Rectal smooth muscle tissue (tissue), 1 donor: ENCODE measurements at regions not wholly inside any gene's neighbourhood (a gene's known extent, or its start where the extent isn't known, plus 50 kb on each side); places are given as distances from the start of the nearest gene placed in this dataset.
"Not testable (repeated sequence)": the region's sequence is repeated elsewhere in the genome, so short reads cannot be mapped to it uniquely, and the experiment has no call there.

Experiments
- H3K27ac ChIP-seq: one replicate; pipeline ENCODE4 v1.7.0; 2013; ENCODE audit warnings: low read depth, low read length, inconsistent platforms
- H3K27me3 ChIP-seq: one replicate; pipeline ENCODE4 v1.7.0; 2013; ENCODE audit warnings: low read length; ENCODE audit not compliant: control insufficient read depth, insufficient read depth
- H3K36me3 ChIP-seq: one replicate; pipeline ENCODE4 v1.7.0; 2013; ENCODE audit warnings: low read length; ENCODE audit not compliant: control insufficient read depth, insufficient read depth
- H3K4me1 ChIP-seq: one replicate; pipeline ENCODE4 v1.7.0; 2013; ENCODE audit warnings: low read length; ENCODE audit not compliant: control insufficient read depth, insufficient read depth
- H3K4me3 ChIP-seq: one replicate; pipeline ENCODE4 v1.7.0; 2013; ENCODE audit warnings: low read length
- H3K9ac ChIP-seq: one replicate; pipeline ENCODE4 v1.7.0; 2013; ENCODE audit warnings: low read length

- Histone ChIP-seq H3K4me1 (no peaks in the 10 kb centered on the region), H3K9ac (no peak overlapping the region), H3K36me3 (no peaks in the 10 kb centered on the region), H3K27ac (no peak overlapping the region), H3K4me3 (no peak overlapping the region), H3K27me3 (no peaks in the 10 kb centered on the region)
Measured at GRCh38 chr16:55999683-56000082, 124.5 kb upstream of the CES5A start.

GRCh38 chr16:55993088-55993487, 117.9 kb upstream of the CES5A start:
- H3K9ac ChIP-seq: no peak overlapping the region
- no peak overlapping the region for H3K4me3 ChIP-seq
- H3K36me3 ChIP-seq: no peaks in the 10 kb centered on the region
- H3K27ac ChIP-seq: no peak overlapping the region
- no peaks in the 10 kb centered on the region for H3K27me3 ChIP-seq
- no peaks in the 10 kb centered on the region for H3K4me1 ChIP-seq

- Histone ChIP-seq H3K36me3 (no peaks in the 10 kb centered on the region), H3K27ac (no peak overlapping the region), H3K27me3 (no peaks in the 10 kb centered on the region), H3K9ac (no peak overlapping the region), H3K4me3 (no peak overlapping the region), H3K4me1 (no peaks in the 10 kb centered on the region)
Measured at GRCh38 chr16:55992551-55992950, 117.4 kb upstream of the CES5A start.

GRCh38 chr16:55991843-55992242, 116.7 kb upstream of the CES5A start:
- H3K4me3 ChIP-seq: no peak overlapping the region
- H3K27me3 ChIP-seq: no peaks in the 10 kb centered on the region
- no peak overlapping the region for H3K9ac ChIP-seq
- no peaks in the 10 kb centered on the region for H3K36me3 ChIP-seq
- H3K4me1 ChIP-seq: no peaks in the 10 kb centered on the region
- no peak overlapping the region for H3K27ac ChIP-seq

GRCh38 chr16:55989569-55989907, 114.4 kb upstream of the CES5A start:
- Histone ChIP-seq H3K27me3 (no peaks in the 10 kb centered on the region), H3K27ac (no peak overlapping the region), H3K36me3 (no peaks in the 10 kb centered on the region), H3K4me1 (no peaks in the 10 kb centered on the region), H3K4me3 (no peak overlapping the region), H3K9ac (no peak overlapping the region)

GRCh38 chr16:55988850-55989568, 113.8 kb upstream of the CES5A start:
- not testable (repeated sequence) for H3K4me1 ChIP-seq, H3K9ac ChIP-seq, H3K27ac ChIP-seq, H3K36me3 ChIP-seq, H3K4me3 ChIP-seq, H3K27me3 ChIP-seq

GRCh38 chr16:55988013-55988412, 112.8 kb upstream of the CES5A start:
- H3K36me3 ChIP-seq: no peaks in the 10 kb centered on the region
- H3K4me1 ChIP-seq: no peaks in the 10 kb centered on the region
- H3K27me3 ChIP-seq: no peaks in the 10 kb centered on the region
- no peak overlapping the region for H3K27ac ChIP-seq
- H3K4me3 ChIP-seq: no peak overlapping the region
- no peak overlapping the region for H3K9ac ChIP-seq

GRCh38 chr16:55982597-55982996, 107.4 kb upstream of the CES5A start:
- Histone ChIP-seq H3K27ac (no peak overlapping the region), H3K9ac (no peak overlapping the region), H3K36me3 (no peaks in the 10 kb centered on the region), H3K4me3 (no peak overlapping the region), H3K4me1 (no peaks in the 10 kb centered on the region), H3K27me3 (no peaks in the 10 kb centered on the region)

- no peaks in the 10 kb centered on the region for H3K4me1 ChIP-seq
- H3K27me3 ChIP-seq: no peaks in the 10 kb centered on the region
- no peaks in the 10 kb centered on the region for H3K36me3 ChIP-seq
- no peak overlapping the region for H3K27ac ChIP-seq
- no peak overlapping the region for H3K4me3 ChIP-seq
- no peak overlapping the region for H3K9ac ChIP-seq
Measured at GRCh38 chr16:55981557-55981956, 106.4 kb upstream of the CES5A start.

GRCh38 chr16:55976815-55977214, 101.6 kb upstream of the CES5A start:
- Histone ChIP-seq H3K27me3 (no peaks in the 10 kb centered on the region), H3K4me1 (no peaks in the 10 kb centered on the region), H3K36me3 (no peaks in the 10 kb centered on the region), H3K9ac (no peak overlapping the region), H3K4me3 (no peak overlapping the region), H3K27ac (no peak overlapping the region)

GRCh38 chr16:55971447-55971846, 96.3 kb upstream of the CES5A start:
- H3K27ac ChIP-seq: no peak overlapping the region
- H3K4me3 ChIP-seq: no peak overlapping the region
- no peaks in the 10 kb centered on the region for H3K36me3 ChIP-seq
- H3K9ac ChIP-seq: no peak overlapping the region
- H3K4me1 ChIP-seq: no peaks in the 10 kb centered on the region
- H3K27me3 ChIP-seq: no peaks in the 10 kb centered on the region

GRCh38 chr16:55968221-55968620, 93.0 kb upstream of the CES5A start:
- no peaks in the 10 kb centered on the region for H3K36me3 ChIP-seq
- H3K4me1 ChIP-seq: peaks cover 12% of the 10 kb centered on the region
- H3K27ac ChIP-seq: no peak overlapping the region
- no peaks in the 10 kb centered on the region for H3K27me3 ChIP-seq
- no peak overlapping the region for H3K9ac ChIP-seq
- H3K4me3 ChIP-seq: no peak overlapping the region

GRCh38 chr16:55964923-55965475, 89.8 kb upstream of the CES5A start:
- Histone ChIP-seq H3K27ac (peak overlapping the region; percentile 33), H3K27me3 (no peaks in the 10 kb centered on the region), H3K9ac (no peak overlapping the region), H3K4me1 (peaks cover 12% of the 10 kb centered on the region), H3K4me3 (no peak overlapping the region), H3K36me3 (no peaks in the 10 kb centered on the region)
